Loucy (cell line): ENCODE measurements at regions not wholly inside any gene's neighbourhood (a gene's known extent, or its start where the extent isn't known, plus 50 kb on each side); places are given as distances from the start of the nearest gene placed in this dataset.

ENCODE experiments used
- EZH2phosphoT487 ChIP-seq: fragments of 200-600 bp; IDR thresholded peaks from 2 replicates; pipeline ENCODE4 v1.6.1; 2018; ENCODE audit warnings: antibody characterized with exemption, mild to moderate bottlenecking, moderate library complexity, borderline replicate concordance
- TF ChIP-seq, protein P1 (sequence below): fragments of 200-600 bp; sonication (generic); conservative IDR thresholded peaks from 2 replicates; pipeline ENCODE4 v1.5.1; 2014; ENCODE audit warnings: mild to moderate bottlenecking, antibody characterized with exemption, low read length

DNA sequence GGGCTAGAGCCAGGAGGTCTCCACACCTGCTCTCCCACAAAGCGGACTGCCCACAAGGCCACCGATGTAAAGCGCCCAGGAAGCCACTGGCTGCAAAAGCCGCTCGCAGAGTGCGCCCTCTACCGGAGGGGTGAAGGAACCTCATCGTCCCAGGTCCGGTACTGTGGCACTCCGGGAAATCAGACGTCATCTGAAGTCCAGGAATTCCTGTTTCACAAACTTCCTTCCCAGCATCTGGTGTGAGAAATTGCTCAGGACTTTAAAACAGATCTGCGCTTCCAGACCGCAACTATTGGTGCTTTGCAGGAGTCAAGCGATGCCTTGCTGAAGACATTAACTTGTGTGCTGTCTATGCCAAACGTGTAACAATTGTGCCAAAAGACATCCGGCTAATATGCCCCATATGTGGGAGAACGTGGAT is 115.1 kb upstream of the ARID1B start:
- TF ChIP-seq, protein P1, sequence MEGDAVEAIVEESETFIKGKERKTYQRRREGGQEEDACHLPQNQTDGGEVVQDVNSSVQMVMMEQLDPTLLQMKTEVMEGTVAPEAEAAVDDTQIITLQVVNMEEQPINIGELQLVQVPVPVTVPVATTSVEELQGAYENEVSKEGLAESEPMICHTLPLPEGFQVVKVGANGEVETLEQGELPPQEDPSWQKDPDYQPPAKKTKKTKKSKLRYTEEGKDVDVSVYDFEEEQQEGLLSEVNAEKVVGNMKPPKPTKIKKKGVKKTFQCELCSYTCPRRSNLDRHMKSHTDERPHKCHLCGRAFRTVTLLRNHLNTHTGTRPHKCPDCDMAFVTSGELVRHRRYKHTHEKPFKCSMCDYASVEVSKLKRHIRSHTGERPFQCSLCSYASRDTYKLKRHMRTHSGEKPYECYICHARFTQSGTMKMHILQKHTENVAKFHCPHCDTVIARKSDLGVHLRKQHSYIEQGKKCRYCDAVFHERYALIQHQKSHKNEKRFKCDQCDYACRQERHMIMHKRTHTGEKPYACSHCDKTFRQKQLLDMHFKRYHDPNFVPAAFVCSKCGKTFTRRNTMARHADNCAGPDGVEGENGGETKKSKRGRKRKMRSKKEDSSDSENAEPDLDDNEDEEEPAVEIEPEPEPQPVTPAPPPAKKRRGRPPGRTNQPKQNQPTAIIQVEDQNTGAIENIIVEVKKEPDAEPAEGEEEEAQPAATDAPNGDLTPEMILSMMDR, result 0 out of 2 replicates have a peak, but pooled peaks have one; percentile 31
- TF ChIP-seq EZH2phosphoT487, result no peak
